ENCODE measurements at regions not wholly inside any gene's neighbourhood (a gene's known extent, or its start where the extent isn't known, plus 50 kb on each side); places are given as distances from the start of the nearest gene placed in this dataset.

- no peak for TF ChIP-seq CTCF (IDR thresholded peaks at IDR 0.05; ENCODE audit: low read depth, low read length)
- Histone ChIP-seq H3K36me3 (no peaks in the 10 kb centered on the region), H3K9me3 (no peaks in the 10 kb centered on the region), H3K27me3 (no peaks in the 10 kb centered on the region), H3K4me1 (no peaks in the 10 kb centered on the region; the same call in 1 of the 2 replicates), H3K4me3 (ENCODE audit: low read depth, low read length) (no peak overlapping the region)
- DNase-seq: no peak
These were observed 55.3 kb upstream of the EGFL7 start for GRCh38 chr9:136607334-136607919.

GRCh38 chr9:136606687-136607333 is 55.9 kb upstream of the EGFL7 start:
- Histone ChIP-seq H3K4me1 (no peaks in the 10 kb centered on the region; the same call in 1 of the 2 replicates), H3K9me3 (no peaks in the 10 kb centered on the region), H3K27me3 (no peaks in the 10 kb centered on the region), H3K4me3 (ENCODE audit: low read depth, low read length) (no peak overlapping the region), H3K36me3 (no peaks in the 10 kb centered on the region)
- no peak for TF ChIP-seq CTCF (IDR thresholded peaks at IDR 0.05; ENCODE audit: low read depth, low read length)
- DNase-seq: no peak

- no peaks in the 10 kb centered on the region for H3K9me3 ChIP-seq
- no peaks in the 10 kb centered on the region; the same call in 1 of the 2 replicates for H3K4me1 ChIP-seq
- no peak overlapping the region for H3K4me3 ChIP-seq (ENCODE audit: low read depth, low read length)
- no peaks in the 10 kb centered on the region for H3K36me3 ChIP-seq
- no peaks in the 10 kb centered on the region for H3K27me3 ChIP-seq
- TF ChIP-seq CTCF (IDR thresholded peaks at IDR 0.05; ENCODE audit: low read depth, low read length): no peak
- DNase-seq: no peak
These were observed 56.6 kb upstream of the EGFL7 start for GRCh38 chr9:136605988-136606660.

GRCh38 chr9:136604823-136605525 is 57.7 kb upstream of the EGFL7 start:
- Histone ChIP-seq H3K27me3 (peaks cover 3% of the 10 kb centered on the region; the same call in 1 of the 2 replicates), H3K4me1 (no peaks in the 10 kb centered on the region; the same call in 1 of the 2 replicates), H3K4me3 (ENCODE audit: low read depth, low read length) (no peak overlapping the region), H3K9me3 (no peaks in the 10 kb centered on the region), H3K36me3 (no peaks in the 10 kb centered on the region)
- peak; percentile 70 for DNase-seq
- no peak for TF ChIP-seq CTCF (IDR thresholded peaks at IDR 0.05; ENCODE audit: low read depth, low read length)

GRCh38 chr9:136603901-136604814 is 58.3 kb upstream of the NOTCH1 start:
- Histone ChIP-seq H3K36me3 (no peaks in the 10 kb centered on the region), H3K27me3 (peaks cover 3% of the 10 kb centered on the region; the same call in 1 of the 2 replicates), H3K9me3 (no peaks in the 10 kb centered on the region), H3K4me3 (ENCODE audit: low read depth, low read length) (no peak overlapping the region), H3K4me1 (no peaks in the 10 kb centered on the region)
- TF ChIP-seq CTCF (IDR thresholded peaks at IDR 0.05; ENCODE audit: low read depth, low read length): no peak
- no peak for DNase-seq

All from BE2C (cell line).